Breast epithelium (tissue), 3 donors: ENCODE measurements at regions not wholly inside any gene's neighbourhood (a gene's known extent, or its start where the extent isn't known, plus 50 kb on each side); places are given as distances from the start of the nearest gene placed in this dataset.

Source experiments
- POLR2A ChIP-seq: fragments of 450-650 bp; IDR thresholded peaks from one replicate; pipeline ENCODE4 v1.6.1; 2016; ENCODE audit warnings: antibody characterized with exemption, mild to moderate bottlenecking, moderate library complexity
- TF ChIP-seq, protein P1 (sequence below), 3 donors: fragments of 450-650 bp; IDR thresholded peaks; one replicate each; pipeline ENCODE4 v1.5.1; 2016 to 2017; ENCODE audit warnings: antibody characterized with exemption in 3 of 3, mild to moderate bottlenecking in 3 of 3, moderate library complexity in 3 of 3

DNA sequence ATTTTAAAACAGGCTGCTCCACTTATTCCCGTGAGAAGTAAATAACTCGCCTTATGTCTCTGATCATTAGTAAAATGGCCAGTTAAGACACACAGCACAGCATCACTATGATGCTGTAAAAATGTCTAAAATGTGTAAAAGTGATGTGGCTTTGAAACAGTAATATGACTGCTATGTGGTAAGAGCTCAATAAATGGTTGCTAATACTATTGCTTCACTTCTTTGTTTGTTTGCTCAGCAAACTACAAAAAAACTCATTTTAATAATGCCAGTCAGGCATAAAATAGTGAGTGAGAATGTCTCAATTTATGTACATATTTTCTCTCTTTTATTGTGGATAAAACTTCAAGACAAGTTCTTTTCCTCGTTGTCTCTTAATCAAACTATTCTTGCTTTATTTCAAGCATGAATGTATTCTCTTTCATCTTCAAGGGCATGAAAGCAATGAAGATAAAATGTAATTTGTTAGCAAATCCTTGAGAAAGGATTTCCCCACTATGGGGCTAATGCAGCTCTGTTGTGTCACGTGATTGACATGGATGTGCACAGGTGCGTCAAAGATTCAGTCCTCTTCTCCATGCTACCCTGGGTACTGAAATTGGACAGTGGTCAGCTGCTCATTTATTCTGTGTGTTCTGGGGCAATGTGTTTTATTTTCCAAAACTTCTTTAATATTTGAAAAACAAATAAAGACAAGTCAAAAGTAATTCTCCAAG lies 387.2 kb downstream of the TRIB2 start:
- TF ChIP-seq, protein P1, sequence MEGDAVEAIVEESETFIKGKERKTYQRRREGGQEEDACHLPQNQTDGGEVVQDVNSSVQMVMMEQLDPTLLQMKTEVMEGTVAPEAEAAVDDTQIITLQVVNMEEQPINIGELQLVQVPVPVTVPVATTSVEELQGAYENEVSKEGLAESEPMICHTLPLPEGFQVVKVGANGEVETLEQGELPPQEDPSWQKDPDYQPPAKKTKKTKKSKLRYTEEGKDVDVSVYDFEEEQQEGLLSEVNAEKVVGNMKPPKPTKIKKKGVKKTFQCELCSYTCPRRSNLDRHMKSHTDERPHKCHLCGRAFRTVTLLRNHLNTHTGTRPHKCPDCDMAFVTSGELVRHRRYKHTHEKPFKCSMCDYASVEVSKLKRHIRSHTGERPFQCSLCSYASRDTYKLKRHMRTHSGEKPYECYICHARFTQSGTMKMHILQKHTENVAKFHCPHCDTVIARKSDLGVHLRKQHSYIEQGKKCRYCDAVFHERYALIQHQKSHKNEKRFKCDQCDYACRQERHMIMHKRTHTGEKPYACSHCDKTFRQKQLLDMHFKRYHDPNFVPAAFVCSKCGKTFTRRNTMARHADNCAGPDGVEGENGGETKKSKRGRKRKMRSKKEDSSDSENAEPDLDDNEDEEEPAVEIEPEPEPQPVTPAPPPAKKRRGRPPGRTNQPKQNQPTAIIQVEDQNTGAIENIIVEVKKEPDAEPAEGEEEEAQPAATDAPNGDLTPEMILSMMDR (IDR thresholded peaks at IDR 0.05) = no peak
- TF ChIP-seq POLR2A = no peak
